MCF 10A (cell line): ENCODE measurements at regions not wholly inside any gene's neighbourhood (a gene's known extent, or its start where the extent isn't known, plus 50 kb on each side); places are given as distances from the start of the nearest gene placed in this dataset.

Experiments used
- BruUV-seq: library from RNA; stranded (reverse); fragments of 400-500 nt; replicated peaks from 2 replicates; lab custom pipeline; 2021; lab: Mats Ljungman, UMichigan
- CTCF ChIA-PET: fragments of 300-600 bp; sonication (Branson Sonifier 250); formaldehyde crosslinking; extraction: SDS; loops from one replicate; lab custom pipeline; 2021; ENCODE audit warnings: antibody characterized with exemption, inconsistent platforms; lab: Yijun Ruan, JAX
- POLR2A ChIA-PET: fragments of 300-600, 350-650 bp; sonication (Branson Sonifier 250); formaldehyde crosslinking; extraction: SDS; loops from one replicate; lab custom pipeline; 2020; ENCODE audit warnings: antibody characterized with exemption, inconsistent platforms; lab: Yijun Ruan, JAX
- DNase-seq: peaks from one replicate; pipeline ENCODE4 v3.0.0-alpha.2; 2018; ENCODE audit not compliant: unreplicated experiment
- H3K27ac Mint-ChIP-seq: one replicate; pipeline ENCODE4 v1.8.0; 2022; ENCODE audit warnings: mild to moderate bottlenecking, low read depth, mixed read lengths; ENCODE audit not compliant: unreplicated experiment
- H3K27me3 Mint-ChIP-seq: one replicate; pipeline ENCODE4 v1.8.0; 2022; ENCODE audit warnings: mixed read lengths; ENCODE audit not compliant: insufficient read depth, unreplicated experiment
- H3K36me3 Mint-ChIP-seq: one replicate; pipeline ENCODE4 v1.8.0; 2022; ENCODE audit warnings: mild to moderate bottlenecking, moderate library complexity, mixed read lengths; ENCODE audit not compliant: insufficient read depth, unreplicated experiment
- H3K4me1 Mint-ChIP-seq: one replicate; pipeline ENCODE4 v1.8.0; 2022; ENCODE audit warnings: mixed read lengths; ENCODE audit not compliant: insufficient read depth, unreplicated experiment
- H3K4me3 Mint-ChIP-seq: one replicate; pipeline ENCODE4 v1.8.0; 2022; ENCODE audit warnings: mild to moderate bottlenecking, moderate library complexity, mixed read lengths; ENCODE audit not compliant: unreplicated experiment
- H3K9me3 Mint-ChIP-seq: one replicate; pipeline ENCODE4 v1.8.0; 2022; ENCODE audit warnings: mixed read lengths; ENCODE audit not compliant: unreplicated experiment
- intact Hi-C: fragments of 100-400 bp; cut with micrococcal nuclease; formaldehyde crosslinking; loops from 2 replicates; pipeline ENCODE4 v1.14.1; 2022
- TF ChIP-seq, protein P1 (sequence below): fragments of 200-600 bp; IDR thresholded peaks from one replicate; pipeline ENCODE4 v1.8.0; 2022; ENCODE audit warnings: antibody characterized with exemption, mild to moderate bottlenecking; ENCODE audit not compliant: unreplicated experiment

DNA sequence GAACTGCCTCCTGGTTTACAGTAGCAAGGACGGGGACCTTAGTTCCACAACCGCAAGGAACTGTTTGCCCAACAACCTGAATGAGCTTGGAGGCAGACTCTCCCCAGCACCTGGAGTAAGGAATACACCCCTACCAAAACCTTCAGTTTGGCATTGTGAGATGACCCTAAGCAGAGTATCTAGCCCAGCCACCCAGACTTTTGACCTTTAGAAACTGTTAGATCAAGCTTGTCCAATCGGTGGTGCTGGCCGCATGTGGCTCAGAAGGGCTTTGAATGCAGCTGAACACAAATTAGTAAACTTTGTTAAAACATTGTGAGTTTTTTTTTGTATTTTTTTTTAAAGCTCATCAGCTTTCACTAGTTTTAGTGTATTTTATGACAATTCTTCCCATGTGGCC, 86.9 kb upstream of the C9orf72 start:
- BruUV-seq: no TSS peak
- Mint-ChIP-seq H3K4me3 (no peak overlapping the region), H3K27me3 (peaks cover 13% of the 10 kb centered on the region), H3K9me3 (no peaks in the 10 kb centered on the region), H3K4me1 (peaks cover 6% of the 10 kb centered on the region), H3K27ac (no peak overlapping the region), H3K36me3 (no peaks in the 10 kb centered on the region)
- TF ChIP-seq, protein P1, sequence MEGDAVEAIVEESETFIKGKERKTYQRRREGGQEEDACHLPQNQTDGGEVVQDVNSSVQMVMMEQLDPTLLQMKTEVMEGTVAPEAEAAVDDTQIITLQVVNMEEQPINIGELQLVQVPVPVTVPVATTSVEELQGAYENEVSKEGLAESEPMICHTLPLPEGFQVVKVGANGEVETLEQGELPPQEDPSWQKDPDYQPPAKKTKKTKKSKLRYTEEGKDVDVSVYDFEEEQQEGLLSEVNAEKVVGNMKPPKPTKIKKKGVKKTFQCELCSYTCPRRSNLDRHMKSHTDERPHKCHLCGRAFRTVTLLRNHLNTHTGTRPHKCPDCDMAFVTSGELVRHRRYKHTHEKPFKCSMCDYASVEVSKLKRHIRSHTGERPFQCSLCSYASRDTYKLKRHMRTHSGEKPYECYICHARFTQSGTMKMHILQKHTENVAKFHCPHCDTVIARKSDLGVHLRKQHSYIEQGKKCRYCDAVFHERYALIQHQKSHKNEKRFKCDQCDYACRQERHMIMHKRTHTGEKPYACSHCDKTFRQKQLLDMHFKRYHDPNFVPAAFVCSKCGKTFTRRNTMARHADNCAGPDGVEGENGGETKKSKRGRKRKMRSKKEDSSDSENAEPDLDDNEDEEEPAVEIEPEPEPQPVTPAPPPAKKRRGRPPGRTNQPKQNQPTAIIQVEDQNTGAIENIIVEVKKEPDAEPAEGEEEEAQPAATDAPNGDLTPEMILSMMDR: no peak
- ChIA-PET CTCF (interaction anchor here (0.6 kb wide), 1 partner anchor 99 kb away, joined by 3 read pairs; no protein-coding TSS in a partner anchor), POLR2A (interaction anchor here (1.6 kb wide), 1 partner anchor 10 kb away, joined by 3 read pairs; no protein-coding TSS in a partner anchor)
- no peak for DNase-seq
- intact Hi-C loops: no loop called here

DNA sequence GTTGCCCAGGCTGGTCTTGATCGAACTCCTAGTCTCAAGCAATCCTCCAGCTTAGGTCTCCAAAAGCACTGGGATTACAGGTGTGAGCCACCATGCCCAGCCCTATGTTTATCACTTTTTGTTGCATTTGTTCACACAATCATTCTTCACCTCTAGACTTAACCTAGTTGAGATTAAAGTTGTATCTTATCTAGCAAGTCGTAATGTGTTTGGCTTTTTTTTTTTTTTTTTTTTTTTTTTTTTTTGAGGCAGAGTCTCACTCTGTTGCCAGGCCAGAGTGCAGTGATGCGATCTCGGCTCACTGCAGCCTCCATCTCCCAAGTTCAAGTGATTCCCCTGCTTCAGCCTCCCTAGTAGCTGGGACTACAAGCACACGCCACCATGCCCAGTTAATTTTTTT, 90.2 kb upstream of the C9orf72 start:
- ChIA-PET POLR2A (interaction anchor here (1.2 kb wide), 1 partner anchor 10 kb away, joined by 3 read pairs; no protein-coding TSS in a partner anchor), CTCF (no interaction called here)
- DNase-seq: no peak
- H3K4me1 Mint-ChIP-seq: peaks cover 6% of the 10 kb centered on the region
- H3K27ac Mint-ChIP-seq: no peak overlapping the region
- no peaks in the 10 kb centered on the region for H3K36me3 Mint-ChIP-seq
- intact Hi-C loops: no loop called here
- H3K27me3 Mint-ChIP-seq: peaks cover 13% of the 10 kb centered on the region
- TF ChIP-seq, protein P1: no peak
- H3K9me3 Mint-ChIP-seq: no peaks in the 10 kb centered on the region
- no TSS peak for BruUV-seq
- H3K4me3 Mint-ChIP-seq: no peak overlapping the region

DNA sequence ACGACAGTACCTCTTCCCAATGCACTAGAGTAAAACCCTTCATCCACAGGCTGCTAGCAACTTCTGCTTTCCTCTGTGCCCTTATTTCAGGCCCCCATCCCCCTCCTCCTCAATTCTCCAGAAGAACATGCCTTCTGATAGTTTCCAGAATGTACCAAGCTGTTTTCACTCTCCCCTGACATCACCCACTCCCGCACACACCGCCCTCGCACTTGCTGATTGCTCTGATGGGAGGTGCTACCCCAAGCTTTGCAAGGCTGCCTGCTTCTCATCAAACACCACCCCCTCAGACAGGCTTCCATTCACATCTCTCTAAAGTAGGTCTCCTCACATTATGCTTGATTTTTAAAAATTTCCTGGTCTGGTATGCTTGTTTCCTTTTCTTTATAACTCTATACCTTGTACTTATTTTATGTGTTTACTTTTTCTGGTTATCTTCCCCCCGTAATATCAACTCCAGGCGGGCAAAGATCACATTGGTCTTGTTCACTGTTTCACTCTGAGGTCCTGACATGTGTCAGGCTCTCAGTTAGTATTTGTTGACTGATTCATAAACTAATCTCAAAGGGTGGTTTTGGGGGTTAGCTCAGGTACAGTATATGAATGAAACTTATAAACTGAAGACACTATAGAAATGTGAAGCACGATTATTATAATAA, 91.0 kb upstream of the C9orf72 start:
- no peak overlapping the region for H3K27ac Mint-ChIP-seq
- H3K9me3 Mint-ChIP-seq: no peaks in the 10 kb centered on the region
- TF ChIP-seq, protein P1: no peak
- POLR2A ChIA-PET: no interaction called here
- H3K27me3 Mint-ChIP-seq: peaks cover 13% of the 10 kb centered on the region
- H3K4me3 Mint-ChIP-seq: no peak overlapping the region
- peaks cover 6% of the 10 kb centered on the region for H3K4me1 Mint-ChIP-seq
- CTCF ChIA-PET: interaction anchor here (0.6 to 0.7 kb wide), 2 partner anchors 175 to 1532 kb away, joined by 3 to 4 read pairs; no protein-coding TSS in a partner anchor
- H3K36me3 Mint-ChIP-seq: no peaks in the 10 kb centered on the region
- no peak for DNase-seq
- BruUV-seq: no TSS peak
- intact Hi-C loops: no loop called here

DNA sequence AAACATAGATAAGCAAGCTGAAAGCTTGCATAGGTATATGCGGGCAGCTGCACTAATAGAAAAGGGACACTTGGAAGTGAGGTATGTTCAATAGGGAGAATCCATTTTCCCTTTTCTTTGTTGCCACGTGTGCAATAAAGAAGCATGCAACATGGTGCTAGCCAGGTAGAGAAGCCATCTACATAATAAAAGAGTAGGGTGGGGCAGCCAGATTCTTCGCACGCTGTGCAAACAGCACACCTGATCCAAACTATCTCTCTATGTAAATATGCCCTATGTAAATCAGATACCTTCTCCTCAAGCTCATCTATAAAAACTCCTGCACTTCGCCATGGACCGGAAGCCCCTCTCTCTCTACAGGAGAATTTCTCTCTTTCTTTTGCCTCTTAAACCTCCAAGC, 91.9 kb upstream of the C9orf72 start:
- Mint-ChIP-seq H3K4me1 (peaks cover 6% of the 10 kb centered on the region), H3K4me3 (no peak overlapping the region), H3K36me3 (no peaks in the 10 kb centered on the region), H3K27ac (no peak overlapping the region), H3K9me3 (no peaks in the 10 kb centered on the region), H3K27me3 (peaks cover 13% of the 10 kb centered on the region)
- no TSS peak for BruUV-seq
- intact Hi-C loops: no loop called here
- ChIA-PET CTCF (interaction anchor here (0.6 kb wide), 2 partner anchors 176 to 563 kb away, joined by 3 read pairs; no protein-coding TSS in a partner anchor), POLR2A (no interaction called here)
- TF ChIP-seq, protein P1: no peak
- DNase-seq: no peak
